OCI-LY7 (cell line): ENCODE measurements at regions not wholly inside any gene's neighbourhood (a gene's known extent, or its start where the extent isn't known, plus 50 kb on each side); places are given as distances from the start of the nearest gene placed in this dataset.

Source experiments
- CTCF ChIP-seq: fragments of 200-600 bp; sonication (generic); conservative IDR thresholded peaks from 2 replicates; pipeline ENCODE4 v1.5.1; 2014; ENCODE audit warnings: mild to moderate bottlenecking, antibody characterized with exemption, low read length, moderate library complexity, mixed read lengths
- EZH2phosphoT487 ChIP-seq: fragments of 200-600 bp; sonication (generic); IDR thresholded peaks from 2 replicates; pipeline ENCODE4 v1.6.1; 2018; ENCODE audit warnings: low read depth, borderline replicate concordance, mild to moderate bottlenecking, mixed run types, antibody characterized with exemption, low read length, moderate library complexity, mixed read lengths

- TF ChIP-seq CTCF: no peak
- TF ChIP-seq EZH2phosphoT487: no peak
These were observed 366.2 kb upstream of the CCDC179 start for GRCh38 chr11:23226331-23227077.
